ENCODE measurements at regions not wholly inside any gene's neighbourhood (a gene's known extent, or its start where the extent isn't known, plus 50 kb on each side); places are given as distances from the start of the nearest gene placed in this dataset.

DNA sequence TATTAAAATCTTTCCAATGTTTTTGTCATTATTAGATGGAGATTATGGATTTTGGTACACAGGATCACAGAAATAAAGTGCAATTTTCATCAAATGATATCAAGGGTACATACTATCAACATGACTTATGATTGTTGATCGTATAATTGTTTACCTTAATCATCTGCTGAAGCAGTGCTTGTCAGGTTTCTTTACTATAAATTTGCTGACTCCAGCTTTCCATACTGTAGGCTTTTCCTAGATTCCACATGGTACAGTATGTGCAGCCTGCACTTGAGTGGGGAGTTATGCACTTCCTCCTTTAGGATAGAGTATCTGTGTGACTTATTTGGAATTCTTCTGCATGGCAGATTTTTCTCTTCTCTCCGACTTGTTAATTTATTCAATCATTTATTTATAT is 187.6 kb upstream of the DPP10 start:
- no peak for TF ChIP-seq TAF1 (IDR thresholded peaks at IDR 0.05; ENCODE audit: low read depth, low read length)
- no peak for TF ChIP-seq POLR2A (IDR thresholded peaks at IDR 0.05; ENCODE audit: low read depth, low read length)
- TF ChIP-seq POLR2AphosphoS5 (IDR thresholded peaks at IDR 0.05; ENCODE audit: low read depth, low read length): no peak
- TF ChIP-seq SPI1 (IDR thresholded peaks at IDR 0.05; ENCODE audit: low read depth, low read length): no peak
- TF ChIP-seq PAX5 (IDR thresholded peaks at IDR 0.05; ENCODE audit: insufficient read depth, low read length, severe bottlenecking): no peak
